NCI-H446 (cell line): ENCODE measurements at regions not wholly inside any gene's neighbourhood (a gene's known extent, or its start where the extent isn't known, plus 50 kb on each side); places are given as distances from the start of the nearest gene placed in this dataset.

Source experiments
- DNase-seq, 2 experiments: peaks; one replicate each; lab custom pipeline; 2025; lab: John Stamatoyannopoulos, UW

DNA sequence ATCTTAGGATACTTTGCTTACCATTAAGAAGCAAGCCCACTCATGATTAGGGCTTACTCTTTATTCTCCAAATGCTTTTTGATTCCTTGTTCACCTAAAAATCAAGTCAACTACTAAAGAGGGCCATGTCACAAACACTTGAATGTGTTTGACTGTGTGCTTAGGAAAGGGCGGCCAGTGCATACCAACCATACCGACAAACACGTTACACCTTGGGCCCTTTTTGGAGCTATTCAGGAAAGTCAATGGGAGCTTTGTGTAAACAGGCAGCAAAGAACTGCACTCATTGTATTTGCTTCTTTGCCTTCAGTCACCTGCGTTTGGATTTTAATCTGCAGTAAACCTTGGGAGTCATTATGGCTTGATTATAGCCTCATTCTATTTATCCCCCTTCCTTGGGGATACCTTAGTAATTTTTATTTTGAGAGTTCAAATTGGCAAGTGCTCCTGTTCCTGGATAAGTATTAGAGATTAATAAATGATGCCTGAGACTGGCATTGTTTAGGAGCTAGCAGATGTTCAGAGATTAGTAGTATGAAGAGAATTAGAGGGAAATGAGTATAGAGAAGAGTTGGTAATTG, 102.6 kb upstream of the HDGFL1 start:
- DNase-seq: peak in 1 of 2 experiments; percentile 16

DNA sequence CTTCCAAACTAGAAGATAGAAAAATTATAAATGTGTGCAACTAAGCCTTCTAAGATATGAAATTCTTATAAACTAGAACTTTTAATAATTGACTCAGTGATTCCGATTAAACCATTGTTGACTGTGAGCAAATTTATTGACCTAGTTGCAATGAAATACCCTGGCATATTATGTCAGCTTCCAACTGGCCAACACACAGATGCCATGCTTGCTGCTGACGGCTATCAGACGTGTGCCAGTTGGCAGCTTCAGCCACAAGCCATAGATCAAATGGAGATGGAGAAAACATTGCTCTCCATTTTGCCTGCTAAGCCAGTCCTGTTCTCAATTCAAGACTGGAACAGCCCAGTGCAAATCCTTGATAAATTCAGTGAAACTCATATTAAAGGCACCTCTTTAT, 101.7 kb upstream of the HDGFL1 start:
- peak; percentile 81 to 92 for DNase-seq

DNA sequence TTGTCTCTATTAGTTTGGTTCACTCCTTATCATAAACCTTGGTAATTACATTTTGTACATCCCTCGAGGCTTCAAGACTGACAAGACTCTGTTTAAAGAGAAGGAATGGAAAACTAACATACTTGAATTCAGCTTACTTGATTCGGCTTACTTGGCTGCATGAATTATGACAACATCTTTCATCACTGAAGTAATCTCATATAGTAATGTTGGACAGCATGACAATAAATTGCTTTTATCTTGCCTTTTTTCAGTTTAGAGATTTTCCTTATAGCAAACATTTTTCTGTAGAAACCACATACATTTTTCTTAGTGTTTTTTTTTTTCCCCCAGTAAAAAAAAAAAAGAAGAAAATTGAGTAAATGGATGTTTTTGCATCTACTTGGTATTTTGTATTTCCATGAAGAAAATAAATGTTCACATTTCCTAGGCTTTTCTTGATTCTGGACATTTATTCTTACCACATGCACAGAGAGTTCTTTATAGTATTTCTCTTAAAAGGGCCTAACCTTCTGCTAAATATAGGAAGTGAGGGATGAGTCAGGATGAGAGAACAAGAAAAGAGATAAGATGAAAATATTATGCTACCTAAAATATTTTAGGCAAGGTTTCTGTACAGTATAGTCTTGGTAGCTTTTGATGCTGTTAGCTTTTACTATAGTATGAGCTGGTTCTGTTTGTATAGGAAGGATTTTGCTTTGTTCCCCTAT, 101.0 kb upstream of the HDGFL1 start:
- no peak for DNase-seq

DNA sequence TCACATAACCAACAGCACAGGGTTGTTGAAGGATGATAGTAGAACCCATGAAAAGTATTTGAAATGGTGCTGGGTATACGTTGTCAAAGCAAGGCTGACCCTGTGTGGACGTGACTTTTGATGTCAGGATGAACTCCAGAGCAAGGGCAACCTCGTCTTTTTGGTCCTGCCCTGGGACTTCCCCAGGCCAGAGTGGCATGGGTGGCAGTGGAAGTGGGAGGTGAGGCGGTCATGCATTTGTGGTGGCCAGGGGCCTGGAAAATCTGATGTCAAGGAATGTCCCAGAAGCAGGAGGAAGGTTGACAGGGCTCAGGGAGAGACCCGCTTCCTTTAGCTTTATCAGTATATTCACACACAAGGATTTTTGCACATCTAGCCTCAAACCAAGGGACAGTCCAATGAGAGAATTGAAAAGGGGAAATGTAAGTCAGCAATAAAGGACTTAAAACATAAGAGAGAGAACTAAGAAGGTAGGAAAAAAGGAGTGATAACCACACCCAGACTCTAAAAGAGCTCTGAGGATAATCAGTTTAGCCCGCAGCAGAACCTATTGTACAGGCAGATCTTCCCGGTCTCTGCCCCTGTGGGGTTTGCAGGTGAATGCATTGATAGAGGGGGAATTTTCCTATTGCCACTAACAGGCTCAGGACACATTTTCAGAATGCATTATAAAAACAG, 98.8 kb upstream of the HDGFL1 start:
- DNase-seq: no peak

DNA sequence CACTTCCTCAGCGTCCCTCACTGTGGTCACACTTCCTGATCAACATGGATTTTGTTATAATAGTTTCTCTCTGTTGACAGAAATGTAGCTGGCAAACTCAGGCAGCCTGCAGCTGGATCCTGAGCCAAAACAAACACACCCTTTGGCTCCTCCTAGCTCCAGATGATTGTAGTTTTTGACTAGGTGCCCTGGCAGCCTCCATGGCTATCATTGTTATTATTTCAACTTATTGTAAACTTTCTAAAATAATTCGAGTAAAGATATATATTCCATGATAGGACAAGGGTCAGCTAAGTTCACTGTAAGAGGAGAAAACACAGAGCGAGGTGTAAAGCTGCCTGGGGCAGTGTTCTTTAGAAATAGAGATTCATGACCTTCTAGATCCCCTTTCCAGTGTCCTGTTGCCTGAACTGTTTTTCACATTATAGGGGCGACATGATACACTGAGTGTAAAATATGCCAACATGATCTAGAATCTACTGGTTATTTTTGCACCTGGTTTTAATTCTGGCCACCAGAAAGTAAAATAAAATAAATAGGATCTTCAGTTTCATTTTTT, 98.2 kb upstream of the HDGFL1 start:
- peak; percentile 72 to 84 for DNase-seq

DNA sequence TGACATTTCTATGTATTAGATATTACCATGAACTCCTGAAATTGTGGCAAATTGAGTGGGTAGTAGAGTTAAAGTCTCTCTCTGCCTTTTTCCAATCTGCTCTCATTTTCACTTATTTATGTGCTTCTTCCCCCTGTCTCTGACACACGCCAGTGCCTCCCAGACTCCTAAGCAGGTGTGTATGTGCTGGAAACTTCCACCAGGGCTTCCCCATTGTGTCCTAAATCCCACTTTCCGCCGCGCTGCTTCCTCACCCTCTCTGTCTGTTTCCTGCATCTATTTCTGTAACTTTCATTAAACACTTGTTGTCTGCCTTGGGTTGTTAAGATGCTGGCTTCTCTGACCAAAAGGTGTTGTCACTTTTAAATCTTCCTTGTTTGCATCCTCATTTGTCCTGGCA, 97.6 kb upstream of the HDGFL1 start:
- no peak for DNase-seq

DNA sequence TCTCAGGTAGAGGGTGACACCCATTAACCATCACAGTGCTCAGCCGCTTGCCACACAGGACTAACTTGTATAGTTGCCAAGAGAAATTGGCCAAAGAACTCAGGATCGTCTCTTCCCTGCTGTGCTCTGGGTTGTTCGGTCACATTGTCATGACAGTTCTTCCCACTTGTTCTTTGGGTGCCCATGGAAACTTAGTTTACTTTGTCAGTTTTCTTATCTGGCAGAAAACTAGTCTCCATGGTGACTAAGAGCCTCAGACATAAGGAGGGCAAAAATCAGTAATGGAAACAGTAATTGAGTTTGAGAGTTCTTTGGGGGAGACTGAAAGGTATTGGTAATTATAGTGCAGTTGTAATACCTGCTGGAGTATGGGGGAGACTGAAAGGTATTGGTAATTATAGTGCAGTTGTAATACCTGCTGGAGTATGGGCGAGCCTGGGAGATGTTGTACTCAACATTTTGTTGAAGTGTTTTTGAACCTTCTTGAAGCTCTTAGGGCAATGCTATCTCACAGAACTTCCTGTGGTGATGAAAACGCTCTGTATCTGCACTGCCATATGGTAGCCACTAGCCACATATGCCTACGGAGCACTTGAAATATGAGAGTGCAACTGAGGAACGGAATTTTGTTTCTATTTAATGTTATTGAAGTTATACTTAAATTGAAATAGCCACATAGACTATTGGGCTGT, 95.2 kb upstream of the HDGFL1 start:
- peak in 1 of 2 experiments; percentile 22 for DNase-seq

DNA sequence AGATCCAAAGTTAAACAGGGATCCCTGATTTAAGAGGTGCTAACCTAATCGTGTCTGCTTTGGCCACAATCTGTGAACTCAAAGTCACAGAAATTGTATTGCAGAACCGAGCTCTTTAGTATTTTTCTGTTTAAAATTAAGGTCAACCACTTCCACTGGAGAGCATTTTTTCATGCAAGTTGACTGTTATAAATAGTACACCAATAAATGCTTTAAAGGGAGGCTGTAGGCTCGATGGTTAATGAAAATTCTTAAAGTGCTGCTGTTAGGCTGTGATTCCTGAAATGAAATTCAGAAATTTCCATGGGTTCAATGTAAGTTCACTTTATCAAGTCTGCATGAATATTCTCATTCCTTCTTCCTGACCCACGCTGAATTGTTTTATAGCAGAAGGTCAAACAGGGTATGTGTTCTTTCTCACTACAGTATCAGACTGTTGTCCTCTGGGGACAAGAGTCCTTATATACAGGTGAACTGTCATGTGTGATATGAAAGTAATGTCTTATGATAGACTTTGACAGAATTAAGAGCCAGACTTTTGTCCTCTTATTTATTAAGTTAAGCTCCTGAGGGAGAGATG, 92.5 kb upstream of the HDGFL1 start:
- DNase-seq: no peak

DNA sequence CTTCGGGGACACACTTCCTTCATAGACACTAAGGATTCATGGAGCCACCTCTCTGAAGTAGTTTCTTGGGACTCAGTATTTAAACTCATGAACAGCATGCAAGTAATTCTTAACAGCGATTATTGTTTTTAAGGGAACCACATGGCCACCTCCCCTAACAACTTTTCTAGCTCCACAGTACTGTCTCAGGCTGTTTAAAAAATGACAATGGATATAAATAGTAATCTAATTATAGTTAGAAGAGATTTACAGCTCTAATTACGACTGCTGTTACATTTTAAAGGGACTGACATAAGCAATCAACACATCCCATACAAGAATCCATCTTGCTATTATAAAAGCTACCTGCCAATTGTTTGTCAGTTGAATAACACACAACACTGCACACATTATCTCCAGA, 72.1 kb upstream of the HDGFL1 start:
- no peak for DNase-seq

DNA sequence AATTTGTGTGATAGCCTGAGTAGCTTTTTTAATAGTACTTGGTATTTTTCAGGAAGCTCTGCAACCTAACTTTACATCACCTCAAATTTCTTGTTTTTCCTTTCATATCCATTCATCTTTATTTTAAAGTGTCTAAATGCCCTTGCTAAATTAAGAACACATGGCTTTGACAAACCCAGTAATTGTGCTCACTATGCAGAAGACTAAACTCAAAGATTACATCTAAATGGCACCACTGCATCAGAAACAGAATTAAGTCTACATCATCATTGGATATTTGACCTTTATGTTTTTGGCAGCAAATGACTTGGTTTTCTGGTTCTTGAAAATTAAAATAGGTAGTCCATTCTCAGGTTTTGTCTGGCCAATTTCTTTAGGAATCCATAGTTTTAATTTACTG, 69.6 kb upstream of the HDGFL1 start:
- no peak for DNase-seq

DNA sequence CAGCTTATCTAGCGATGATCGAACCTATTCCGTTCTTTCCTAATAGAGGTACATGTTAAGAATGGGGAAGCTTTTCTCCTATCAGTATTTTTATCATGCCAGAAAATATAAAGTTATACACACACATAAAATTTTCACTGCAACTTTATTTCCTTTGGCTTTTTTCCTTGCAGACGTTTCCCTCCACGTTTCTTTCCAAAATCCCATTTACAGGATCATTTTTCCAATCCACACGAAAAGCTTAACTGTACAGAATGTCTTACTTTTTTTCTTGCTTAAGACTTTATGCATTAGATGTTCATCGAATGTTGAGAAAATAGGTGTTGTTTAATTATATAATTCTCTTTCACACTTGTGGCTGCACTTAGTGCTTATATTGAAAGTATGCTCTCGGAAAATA, 62.9 kb upstream of the HDGFL1 start:
- no peak for DNase-seq

DNA sequence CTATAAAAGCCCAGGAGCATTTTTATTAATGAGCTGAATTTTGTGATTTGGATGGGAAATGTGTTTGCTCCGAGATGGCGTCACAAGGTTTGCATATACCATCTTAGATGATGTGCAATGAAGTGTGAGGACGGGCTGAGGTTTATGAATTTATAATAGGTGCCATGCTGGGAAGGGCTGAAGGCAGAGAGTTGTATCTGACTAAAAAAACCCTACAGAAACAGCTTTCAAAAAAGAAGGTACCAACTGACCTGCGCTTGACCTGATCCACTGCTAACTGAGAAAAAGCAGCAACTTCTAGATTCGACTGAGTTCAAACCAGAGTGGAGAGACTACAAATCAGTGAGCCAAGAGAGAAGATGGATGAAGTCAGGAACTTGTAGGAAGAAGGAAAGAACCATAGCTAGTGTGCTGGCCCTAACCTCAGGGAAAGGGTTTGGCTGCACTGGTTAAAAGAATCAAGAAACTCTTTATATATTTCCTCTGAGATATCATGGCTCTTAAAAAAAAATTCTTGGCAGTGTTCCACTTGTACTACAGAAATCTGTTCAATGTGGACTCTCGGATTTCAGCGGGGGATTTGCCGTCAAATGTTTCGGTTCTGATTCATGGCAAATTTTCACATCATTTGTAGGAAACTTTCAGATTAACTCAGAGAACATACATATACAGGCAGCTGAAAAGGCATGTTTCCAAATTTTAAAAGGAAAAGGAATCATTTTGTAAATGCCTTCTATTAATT, 56.5 kb upstream of the HDGFL1 start:
- DNase-seq: no peak

DNA sequence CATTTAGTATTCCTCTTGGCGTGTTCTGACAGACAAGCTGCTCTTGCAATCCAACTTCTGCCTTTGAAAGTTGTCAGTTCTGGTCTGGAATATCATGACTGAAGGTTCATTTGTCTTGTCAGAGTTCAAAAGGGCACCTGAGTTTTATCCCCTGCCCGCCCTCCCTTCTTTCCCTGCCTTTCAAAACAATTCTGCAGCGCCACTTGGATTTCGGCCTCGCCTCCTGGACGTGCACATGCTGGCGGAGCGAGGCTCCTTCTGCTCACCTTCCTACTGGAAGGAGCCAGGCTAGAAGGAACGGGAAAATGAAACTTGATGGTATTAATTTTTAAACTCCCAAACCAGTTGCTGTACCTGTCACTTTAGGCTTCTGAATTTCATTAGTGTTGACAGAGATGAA, 55.7 kb upstream of the HDGFL1 start:
- no peak for DNase-seq

DNA sequence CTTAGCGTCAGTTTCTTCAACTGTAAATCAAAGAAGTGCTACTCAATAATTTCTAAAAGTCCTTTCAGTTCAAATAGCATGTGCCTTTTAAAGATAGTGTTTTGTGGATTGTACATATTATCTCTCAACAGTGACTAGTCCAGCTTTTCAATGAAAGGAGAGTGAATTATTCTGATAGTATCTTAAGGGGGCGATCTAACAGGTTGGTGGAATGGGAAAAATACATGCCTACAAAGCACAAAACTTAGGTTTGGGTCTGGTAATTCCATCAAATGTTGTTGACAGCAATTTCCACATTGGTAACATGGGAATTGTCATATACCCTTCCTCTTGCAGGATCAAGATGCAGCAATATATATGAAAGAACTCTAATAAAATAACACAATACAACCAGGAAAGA, 50.1 kb upstream of the HDGFL1 start:
- no peak for DNase-seq
